Ascending aorta (tissue), 2 donors: ENCODE measurements at regions not wholly inside any gene's neighbourhood (a gene's known extent, or its start where the extent isn't known, plus 50 kb on each side); places are given as distances from the start of the nearest gene placed in this dataset.

Experiments used
- DNase-seq, 2 donors: peaks; one replicate each; pipeline ENCODE4 v3.0.0-alpha.2; 2019; ENCODE audit warnings: low spot score in 2 of 2
- H3K27ac ChIP-seq, 2 donors: fragments of 200-600 bp; sonication (generic); one replicate each; pipeline ENCODE4 v1.5.1; 2016 to 2017; ENCODE audit warnings: mild to moderate bottlenecking in 1 of 2
- H3K27me3 ChIP-seq: fragments of 200-600 bp; sonication (generic); one replicate; pipeline ENCODE4 v1.5.1; 2017
- H3K36me3 ChIP-seq, 2 donors: fragments of 200-600 bp; sonication (generic); one replicate each; pipeline ENCODE4 v1.5.1; 2016
- H3K4me1 ChIP-seq, 2 donors: fragments of 200-600 bp; sonication (generic); one replicate each; pipeline ENCODE4 v1.5.1; 2016 to 2017; ENCODE audit warnings: mild to moderate bottlenecking in 1 of 2
- H3K4me3 ChIP-seq, 2 donors: fragments of 200-600 bp; sonication (generic); one replicate each; pipeline ENCODE4 v1.5.1; 2016 to 2017; ENCODE audit warnings: mild to moderate bottlenecking in 1 of 2
- H3K9me3 ChIP-seq, 2 donors: fragments of 200-600 bp; sonication (generic); one replicate each; pipeline ENCODE4 v1.5.1; 2016
- intact Hi-C: fragments of 100-400 bp; cut with DNase I; formaldehyde crosslinking; loops from one replicate; pipeline ENCODE4 v1.15.1; 2023
- TF ChIP-seq, protein P1 (sequence below), 3 experiments: fragments of 200-600 bp in 2 of 3; fragments of 450-650 bp in 1 of 3; sonication (generic) in 2 of 3; IDR thresholded peaks; one replicate each; pipeline ENCODE4 v1.5.1; 2016 to 2019; ENCODE audit warnings: antibody characterized with exemption in 3 of 3, mild to moderate bottlenecking in 1 of 3, moderate library complexity in 1 of 3

- Histone ChIP-seq H3K9me3 (no peaks in the 10 kb centered on the region), H3K27ac (no peak overlapping the region), H3K36me3 (no peaks in the 10 kb centered on the region), H3K4me3 (no peak overlapping the region), H3K4me1 (no peaks in the 10 kb centered on the region), H3K27me3 (no peaks in the 10 kb centered on the region)
- intact Hi-C loops = no loop called here
- no peak for DNase-seq
- TF ChIP-seq, protein P1, sequence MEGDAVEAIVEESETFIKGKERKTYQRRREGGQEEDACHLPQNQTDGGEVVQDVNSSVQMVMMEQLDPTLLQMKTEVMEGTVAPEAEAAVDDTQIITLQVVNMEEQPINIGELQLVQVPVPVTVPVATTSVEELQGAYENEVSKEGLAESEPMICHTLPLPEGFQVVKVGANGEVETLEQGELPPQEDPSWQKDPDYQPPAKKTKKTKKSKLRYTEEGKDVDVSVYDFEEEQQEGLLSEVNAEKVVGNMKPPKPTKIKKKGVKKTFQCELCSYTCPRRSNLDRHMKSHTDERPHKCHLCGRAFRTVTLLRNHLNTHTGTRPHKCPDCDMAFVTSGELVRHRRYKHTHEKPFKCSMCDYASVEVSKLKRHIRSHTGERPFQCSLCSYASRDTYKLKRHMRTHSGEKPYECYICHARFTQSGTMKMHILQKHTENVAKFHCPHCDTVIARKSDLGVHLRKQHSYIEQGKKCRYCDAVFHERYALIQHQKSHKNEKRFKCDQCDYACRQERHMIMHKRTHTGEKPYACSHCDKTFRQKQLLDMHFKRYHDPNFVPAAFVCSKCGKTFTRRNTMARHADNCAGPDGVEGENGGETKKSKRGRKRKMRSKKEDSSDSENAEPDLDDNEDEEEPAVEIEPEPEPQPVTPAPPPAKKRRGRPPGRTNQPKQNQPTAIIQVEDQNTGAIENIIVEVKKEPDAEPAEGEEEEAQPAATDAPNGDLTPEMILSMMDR (IDR thresholded peaks at IDR 0.05) = no peak
Observed at GRCh38 chr1:188270497-188270896, 1441.7 kb downstream of the PLA2G4A start.

GRCh38 chr1:188277771-188278170, 1449.0 kb downstream of the PLA2G4A start:
- no peak for DNase-seq
- no peak overlapping the region for H3K4me3 ChIP-seq
- no peaks in the 10 kb centered on the region for H3K27me3 ChIP-seq
- intact Hi-C loops = no loop called here
- H3K36me3 ChIP-seq = no peaks in the 10 kb centered on the region
- TF ChIP-seq, protein P1 (IDR thresholded peaks at IDR 0.05) = no peak
- H3K9me3 ChIP-seq = no peaks in the 10 kb centered on the region
- no peaks in the 10 kb centered on the region for H3K4me1 ChIP-seq
- no peak overlapping the region for H3K27ac ChIP-seq

DNA sequence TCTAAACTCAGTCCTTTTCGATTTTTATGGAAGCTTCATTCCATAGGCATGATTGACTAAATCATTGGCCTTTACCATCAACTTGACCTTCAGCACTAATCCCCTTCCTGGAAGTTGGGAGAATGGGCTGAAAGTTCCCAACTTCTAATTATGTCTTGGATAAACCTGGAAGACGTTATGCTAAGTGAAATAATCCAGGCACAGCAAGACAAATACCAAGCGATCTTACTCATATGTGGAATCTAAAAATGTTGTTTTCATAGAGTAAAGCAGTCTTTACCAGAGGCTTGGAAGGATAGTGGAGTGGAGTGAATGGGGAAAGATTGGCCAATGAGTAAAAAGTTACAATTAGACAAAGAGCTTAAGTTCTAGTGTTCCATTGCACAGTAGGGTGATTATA, 1453.2 kb downstream of the PLA2G4A start:
- Histone ChIP-seq H3K9me3 (no peaks in the 10 kb centered on the region), H3K4me3 (no peak overlapping the region), H3K36me3 (no peaks in the 10 kb centered on the region), H3K27me3 (no peaks in the 10 kb centered on the region), H3K4me1 (no peaks in the 10 kb centered on the region), H3K27ac (no peak overlapping the region)
- no peak for DNase-seq
- intact Hi-C loops = no loop called here
- TF ChIP-seq, protein P1 (IDR thresholded peaks at IDR 0.05) = no peak

- Histone ChIP-seq H3K9me3 (no peaks in the 10 kb centered on the region), H3K4me1 (no peaks in the 10 kb centered on the region), H3K27ac (no peak overlapping the region), H3K4me3 (no peak overlapping the region), H3K27me3 (no peaks in the 10 kb centered on the region), H3K36me3 (no peaks in the 10 kb centered on the region)
- TF ChIP-seq, protein P1 (IDR thresholded peaks at IDR 0.05) = no peak
- no peak for DNase-seq
- intact Hi-C loops = no loop called here
Observed at GRCh38 chr1:188295157-188295556, 1466.4 kb downstream of the PLA2G4A start.

- intact Hi-C loops = no loop called here
- no peak overlapping the region for H3K27ac ChIP-seq
- H3K36me3 ChIP-seq = no peaks in the 10 kb centered on the region
- no peak for DNase-seq
- H3K9me3 ChIP-seq = no peaks in the 10 kb centered on the region
- no peak overlapping the region for H3K4me3 ChIP-seq
- H3K27me3 ChIP-seq = no peaks in the 10 kb centered on the region
- H3K4me1 ChIP-seq = no peaks in the 10 kb centered on the region
- TF ChIP-seq, protein P1 (IDR thresholded peaks at IDR 0.05) = no peak
Observed at GRCh38 chr1:188302746-188303145, 1474.0 kb downstream of the PLA2G4A start.

- no peak overlapping the region for H3K4me3 ChIP-seq
- DNase-seq = no peak
- intact Hi-C loops = no loop called here
- no peaks in the 10 kb centered on the region for H3K4me1 ChIP-seq
- no peak overlapping the region for H3K27ac ChIP-seq
- no peaks in the 10 kb centered on the region for H3K9me3 ChIP-seq
- TF ChIP-seq, protein P1 (IDR thresholded peaks at IDR 0.05) = no peak
- H3K36me3 ChIP-seq = no peaks in the 10 kb centered on the region
- H3K27me3 ChIP-seq = no peaks in the 10 kb centered on the region
Observed at GRCh38 chr1:188314557-188315137, 1485.9 kb downstream of the PLA2G4A start.
